Stimulated activated CD4-positive, alpha-beta T cell treated with anti-CD3 and anti-CD28 coated beads, Interleukin-12 subunit alpha, Interleukin-12 subunit beta, amount 100 ng/mL, for 48 hours (primary cell): ENCODE measurements at regions not wholly inside any gene's neighbourhood (a gene's known extent, or its start where the extent isn't known, plus 50 kb on each side); places are given as distances from the start of the nearest gene placed in this dataset.

ENCODE experiments used
- DNase-seq, 3 donors: peaks; one replicate each; pipeline ENCODE4 v3.0.0-alpha.2; 2020; ENCODE audit warnings: low read depth in 2 of 3, low spot score in 1 of 3

DNA sequence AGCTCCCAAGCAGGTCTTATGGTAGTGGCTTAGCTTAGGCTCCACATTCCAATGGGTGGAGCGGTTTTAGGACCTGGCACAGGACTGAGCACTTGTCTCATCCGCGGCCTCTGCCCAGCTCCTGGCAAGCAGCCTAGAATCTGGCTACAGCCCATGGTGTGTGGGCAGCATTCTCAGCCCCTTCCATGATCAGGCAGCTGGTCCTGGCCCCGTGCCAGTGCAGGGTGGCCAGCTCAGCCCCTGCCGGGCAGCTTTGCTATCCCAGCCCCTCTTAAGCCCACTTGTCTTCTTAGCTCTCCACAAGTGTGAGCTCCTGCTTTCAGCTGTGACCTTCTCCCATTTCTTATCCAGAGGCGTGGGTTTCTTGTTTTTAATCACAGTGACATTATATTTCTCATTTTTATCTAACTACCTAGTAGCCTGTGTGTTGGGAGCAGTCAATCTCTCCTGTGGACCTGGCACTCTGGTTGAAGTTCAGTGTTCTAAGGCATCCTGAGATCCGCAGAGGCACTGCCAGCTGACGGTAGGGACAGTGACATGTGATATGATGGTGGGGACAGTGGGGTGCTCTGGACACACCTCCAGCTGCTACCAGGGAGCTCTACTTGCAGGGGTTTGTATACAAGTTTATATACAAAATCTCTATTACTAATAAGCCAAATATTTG, 84.5 kb upstream of the PRNP start:
- DNase-seq, result no peak

- no peak for DNase-seq
Observed at GRCh38 chr20:4600308-4601014, 85.8 kb upstream of the PRNP start.

DNA sequence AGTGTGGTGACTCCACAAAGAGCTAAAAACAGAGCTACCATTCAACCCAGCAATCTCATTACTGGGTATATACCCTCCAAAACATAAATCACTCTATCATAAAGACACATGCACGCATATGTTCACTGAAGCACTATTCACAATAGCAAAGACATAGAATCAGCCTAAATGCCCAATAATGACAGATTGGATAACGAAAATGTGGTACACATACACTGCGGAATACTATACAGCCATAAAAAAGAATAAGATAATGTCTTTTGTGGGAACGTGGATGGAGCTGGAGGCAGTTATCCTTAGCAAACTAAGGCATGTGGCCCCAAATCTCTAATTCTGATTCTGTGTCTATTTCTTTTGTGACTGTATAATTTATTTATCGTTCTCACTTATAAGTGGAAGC, 89.0 kb upstream of the PRNP start:
- no peak for DNase-seq

- DNase-seq, result no peak
Observed at GRCh38 chr20:4593149-4593525, 93.1 kb upstream of the PRNP start.

- peak; percentile 14 to 48 (median 46) for DNase-seq
Observed at GRCh38 chr20:4592316-4593148, 93.7 kb upstream of the PRNP start.

GRCh38 chr20:4591975-4592315, 94.3 kb upstream of the PRNP start:
- DNase-seq, result no peak

- DNase-seq, result no peak
Observed at GRCh38 chr20:4585758-4586157, 100.5 kb upstream of the PRNP start.

GRCh38 chr20:4585104-4585753, 101.0 kb upstream of the PRNP start:
- DNase-seq, result no peak

- no peak for DNase-seq
Observed at GRCh38 chr20:4584510-4584909, 101.7 kb upstream of the PRNP start.

- no peak for DNase-seq
Observed at GRCh38 chr20:4581838-4582237, 104.4 kb upstream of the PRNP start.

DNA sequence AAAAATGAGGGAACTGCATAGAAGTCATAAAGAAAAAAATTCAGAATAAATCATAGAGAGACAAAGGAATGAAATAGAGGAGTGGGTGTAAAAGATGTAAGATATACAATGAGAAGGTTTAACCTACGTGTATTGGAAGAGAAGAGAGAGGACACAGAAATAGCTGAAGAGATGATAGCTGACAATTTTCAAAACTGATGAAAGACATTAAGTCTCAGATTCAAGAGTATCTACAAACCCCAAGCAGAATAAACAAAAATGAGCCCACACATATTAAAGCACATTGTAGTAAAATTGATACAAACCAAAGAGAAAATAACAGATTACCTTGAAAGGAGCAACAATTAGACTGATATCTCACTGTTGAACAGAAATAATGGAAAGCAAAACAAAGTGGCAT, 107.9 kb upstream of the PRNP start:
- no peak for DNase-seq

- no peak for DNase-seq
Observed at GRCh38 chr20:4574356-4574690, 111.9 kb upstream of the PRNP start.

DNA sequence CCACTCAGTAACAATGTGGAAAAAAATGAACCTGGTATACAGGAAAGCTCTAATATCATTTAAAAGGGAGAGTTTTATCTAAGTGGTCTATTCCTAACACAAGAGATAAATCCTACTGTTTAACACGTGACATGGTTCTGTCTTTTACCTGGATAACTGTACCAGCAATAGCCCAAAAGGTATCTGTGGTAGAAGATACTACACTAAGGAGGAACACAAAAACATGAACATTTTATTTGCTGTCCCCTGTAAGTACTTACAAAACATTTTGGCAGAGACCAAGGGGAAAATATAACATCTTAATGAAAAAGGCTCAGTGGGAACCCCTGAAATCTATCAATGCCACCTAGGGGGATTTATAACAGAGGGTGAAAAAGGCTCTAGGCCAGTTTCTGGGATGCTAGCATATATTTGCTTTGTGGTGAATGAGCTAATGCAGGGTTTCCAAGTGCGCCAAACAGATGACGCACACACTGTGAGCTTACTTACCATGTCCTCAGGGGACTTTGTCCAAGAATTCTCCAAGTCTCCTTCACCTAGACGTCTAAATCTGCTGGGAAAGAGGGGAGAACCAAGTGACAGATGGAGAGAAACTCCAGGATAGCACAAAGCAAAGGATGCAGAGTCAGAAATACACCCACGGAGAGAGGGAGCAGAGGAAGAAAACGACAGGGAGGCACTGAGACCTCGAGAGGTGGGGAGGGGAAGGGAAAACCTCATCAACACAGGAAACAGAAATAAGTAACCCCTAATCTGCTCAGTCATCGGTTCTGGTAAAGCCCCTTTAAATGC, 112.5 kb upstream of the PRNP start:
- DNase-seq, result no peak

DNA sequence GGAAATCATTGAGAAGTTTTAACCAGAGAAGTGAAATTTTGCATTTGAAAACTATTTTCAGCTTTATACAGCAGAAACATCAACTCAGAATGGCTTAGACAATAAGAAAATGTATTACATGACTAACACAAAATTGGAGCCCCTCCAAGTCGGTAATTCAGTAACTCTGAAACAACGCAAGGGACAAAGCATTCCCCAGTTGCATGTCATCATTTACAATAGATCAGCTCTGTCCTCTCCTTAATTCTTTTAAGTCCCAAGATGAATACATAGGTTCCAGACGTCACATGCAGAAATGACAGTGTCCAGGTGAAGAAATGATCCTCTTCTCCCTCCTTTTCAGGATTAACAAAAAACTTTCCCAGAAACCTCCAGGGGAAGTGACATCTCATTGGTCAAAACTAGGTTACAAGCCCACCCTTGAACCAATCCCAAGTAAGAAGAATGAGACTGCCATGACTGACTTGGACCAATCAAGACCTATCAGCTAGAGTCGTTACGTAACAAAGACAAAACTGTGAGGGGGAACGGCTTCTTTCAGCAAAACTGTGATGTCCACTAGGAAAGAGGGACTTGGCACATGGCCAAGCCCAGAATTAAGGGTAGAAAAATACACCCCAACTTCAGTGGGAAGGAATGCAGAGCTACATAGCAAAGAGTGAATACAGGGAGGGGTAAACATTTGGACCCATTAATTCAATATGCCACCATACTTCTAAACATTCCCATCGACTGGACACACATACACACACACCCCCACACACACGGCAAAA, 114.3 kb upstream of the PRNP start:
- no peak for DNase-seq

GRCh38 chr20:4569865-4570264, 116.4 kb upstream of the PRNP start:
- DNase-seq, result no peak

DNA sequence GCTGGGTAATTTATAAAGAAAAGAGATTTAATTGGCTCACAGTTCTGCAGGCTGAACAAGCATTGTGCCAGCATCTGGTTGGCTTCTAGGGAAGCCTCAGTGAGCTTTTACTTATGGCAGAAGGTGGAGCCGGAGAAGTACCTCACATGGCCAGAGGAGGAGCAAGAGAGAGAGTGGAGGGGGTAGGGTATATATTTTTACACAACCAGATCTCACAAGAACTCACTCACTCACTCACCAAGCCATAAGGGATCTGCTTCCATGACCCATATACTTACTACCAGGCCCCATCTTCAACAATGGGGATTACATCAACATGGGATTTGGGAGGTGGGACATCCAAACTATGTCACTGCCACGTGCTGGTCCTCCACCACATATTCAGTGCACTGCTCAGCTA, 117.2 kb upstream of the PRNP start:
- no peak for DNase-seq

GRCh38 chr20:4568361-4568959, 117.8 kb upstream of the PRNP start:
- DNase-seq, result no peak

DNA sequence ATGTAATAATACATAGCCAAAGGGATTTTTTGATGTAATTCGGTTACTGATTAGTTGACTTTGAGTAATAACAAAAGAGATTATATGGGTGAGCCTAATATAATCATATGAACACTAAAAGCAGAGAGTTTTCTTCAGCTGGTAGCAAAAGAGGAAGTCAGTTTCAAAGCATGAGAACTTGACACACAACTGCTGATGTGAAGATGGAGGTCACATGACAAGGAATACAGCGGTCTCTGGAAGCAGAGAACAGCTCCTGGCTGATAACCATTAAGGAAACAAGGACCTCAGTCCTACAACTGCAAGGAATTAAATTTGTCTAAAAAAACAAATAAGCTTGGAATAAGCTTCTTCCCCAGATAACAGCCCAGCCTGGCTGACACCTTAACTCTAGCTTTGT, 119.1 kb upstream of the PRNP start:
- no peak for DNase-seq

DNA sequence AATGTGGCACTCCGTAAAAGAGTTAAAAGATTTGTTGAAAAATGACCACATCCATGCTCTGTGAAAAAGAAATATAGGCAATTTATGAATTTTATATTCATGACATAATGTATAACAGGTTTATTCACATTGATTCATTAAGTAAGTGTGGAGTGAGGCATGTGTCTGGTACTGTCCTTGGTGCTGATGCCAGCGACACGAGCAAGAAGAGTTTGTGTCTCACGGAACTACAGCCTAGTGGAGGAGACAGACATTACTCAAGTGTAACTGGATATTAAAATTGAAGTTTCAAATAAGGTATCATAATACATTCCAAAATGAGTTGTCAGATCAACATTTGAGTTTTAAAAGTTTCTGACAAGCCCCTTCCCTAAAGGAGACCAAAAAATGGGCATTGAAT, 122.7 kb upstream of the PRNP start:
- peak in 1 of 3 donors; percentile 2 for DNase-seq

GRCh38 chr20:4563031-4563430, 123.2 kb upstream of the PRNP start:
- no peak for DNase-seq
